ENCODE measurements at regions not wholly inside any gene's neighbourhood (a gene's known extent, or its start where the extent isn't known, plus 50 kb on each side); places are given as distances from the start of the nearest gene placed in this dataset.

DNA sequence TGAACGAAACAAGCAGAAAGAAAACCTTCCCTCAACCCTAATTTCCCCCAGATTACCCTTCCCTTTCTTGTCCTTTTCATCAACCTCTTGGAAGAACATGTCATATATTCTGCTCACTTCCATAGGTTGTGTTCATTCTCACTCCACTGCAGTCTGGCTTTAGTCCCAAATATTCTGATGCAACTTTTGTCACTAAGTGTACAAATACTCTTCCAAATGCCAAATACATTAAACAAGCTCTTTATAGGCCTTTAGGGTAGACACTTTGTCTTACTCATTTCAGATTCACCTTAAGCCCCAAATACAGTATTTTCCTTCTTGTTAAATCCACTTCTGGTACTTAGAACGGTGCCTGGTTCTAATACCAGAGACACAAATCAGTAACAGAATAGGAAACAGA is 406.5 kb upstream of the CDIN1 start:
- no peak for TF ChIP-seq POLR2A (IDR thresholded peaks at IDR 0.05)
- 79 to 87% methylated on average over 2 of the region's 2 CpGs for WGBS, 2 donors
- intact Hi-C loops (cut with DNase I; ENCODE audit: low total_unique reads) = no loop called here
- H3K4me3 ChIP-seq (ENCODE audit: low read depth, poor library complexity, severe bottlenecking) = no peak overlapping the region
- DNase-seq (ENCODE audit: low spot score in 2 of 2) = no peak

DNA sequence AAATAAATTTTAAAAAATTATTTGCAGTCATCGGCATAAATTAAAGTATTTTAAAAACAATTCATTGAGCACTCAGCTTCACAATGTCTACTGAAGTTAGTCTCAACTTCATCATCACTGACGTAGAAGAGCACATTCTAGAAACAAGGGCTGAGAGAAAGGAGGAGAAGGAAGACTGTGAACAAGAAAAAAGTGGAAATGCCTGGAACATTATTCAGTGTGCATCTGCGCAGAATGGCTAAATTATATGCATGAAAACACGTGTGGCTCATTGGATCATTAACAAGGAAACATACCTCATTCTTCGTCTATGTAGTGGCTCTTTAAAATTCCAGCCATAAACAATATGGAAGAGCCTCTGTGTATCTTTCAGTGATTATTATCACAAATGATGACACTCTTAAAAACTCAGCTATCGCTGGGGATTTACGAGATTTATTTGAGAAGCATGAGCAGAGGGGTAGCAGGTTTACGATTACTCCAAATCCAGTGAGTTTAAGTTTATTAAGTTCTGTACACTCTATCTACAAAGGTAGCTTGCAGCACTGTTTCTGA is 404.2 kb upstream of the CDIN1 start:
- intact Hi-C loops (cut with DNase I; ENCODE audit: low total_unique reads) = no loop called here
- TF ChIP-seq CTCF (IDR thresholded peaks at IDR 0.05) (no peak), POLR2A (IDR thresholded peaks at IDR 0.05) (no peak)
- no peak for DNase-seq (ENCODE audit: low spot score in 2 of 2)
- H3K4me3 ChIP-seq (ENCODE audit: low read depth, poor library complexity, severe bottlenecking) = no peak overlapping the region
- WGBS, 2 donors = 89 to 91% methylated on average over 8 of the region's 8 CpGs

- no peak overlapping the region for H3K4me3 ChIP-seq (ENCODE audit: low read depth, poor library complexity, severe bottlenecking)
- no peak for DNase-seq (ENCODE audit: low spot score in 2 of 2)
- TF ChIP-seq POLR2A (IDR thresholded peaks at IDR 0.05) = no peak
- no peak for TF ChIP-seq CTCF (IDR thresholded peaks at IDR 0.05)
- WGBS, 2 donors = 66 to 78% methylated on average over 2 of the region's 2 CpGs
- intact Hi-C loops (cut with DNase I; ENCODE audit: low total_unique reads) = no loop called here
Observed at GRCh38 chr15:36175741-36176291, 403.6 kb upstream of the CDIN1 start.

DNA sequence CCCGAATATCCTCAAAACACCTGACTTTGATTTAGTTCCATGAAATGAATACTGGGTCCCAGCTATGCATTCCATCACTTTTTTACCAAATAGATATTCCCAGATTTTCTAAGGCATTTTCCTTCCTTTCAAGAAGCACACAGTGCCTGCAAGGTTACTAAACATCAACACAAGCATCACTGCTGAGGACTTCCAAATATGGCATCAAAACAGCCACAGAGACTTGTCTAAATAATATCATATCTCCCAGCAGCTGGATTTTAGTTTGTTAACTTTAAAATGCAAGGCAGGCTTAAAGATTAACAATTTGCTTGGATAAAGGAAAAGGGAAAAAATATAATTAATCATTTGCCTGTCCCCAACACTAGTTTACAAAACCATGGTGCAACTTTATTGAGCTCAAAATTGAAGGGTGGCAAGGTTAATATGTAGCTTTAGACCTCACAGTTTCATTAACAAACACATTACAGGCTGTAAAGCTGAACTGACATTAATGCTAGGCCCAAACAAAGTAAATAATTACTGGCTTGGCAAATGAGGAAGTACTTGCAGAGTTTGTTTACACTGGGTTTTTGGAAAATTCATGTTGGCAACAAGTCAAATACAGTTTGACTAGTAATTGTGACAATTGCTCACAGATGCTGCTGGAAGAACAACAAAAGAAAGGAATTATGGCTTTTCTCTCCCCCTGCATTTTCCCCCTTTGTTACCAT is 401.7 kb upstream of the CDIN1 start:
- DNase-seq (ENCODE audit: low spot score in 2 of 2) = no peak
- 56 to 67% methylated on average over 1 of the region's 1 CpG for WGBS, 2 donors
- TF ChIP-seq CTCF (IDR thresholded peaks at IDR 0.05) (no peak), POLR2A (IDR thresholded peaks at IDR 0.05) (no peak)
- no peak overlapping the region for H3K4me3 ChIP-seq (ENCODE audit: low read depth, poor library complexity, severe bottlenecking)
- intact Hi-C loops (cut with DNase I; ENCODE audit: low total_unique reads) = no loop called here

GRCh38 chr15:36178303-36178633 is 401.2 kb upstream of the CDIN1 start:
- H3K4me3 ChIP-seq (ENCODE audit: low read depth, poor library complexity, severe bottlenecking) = no peak overlapping the region
- WGBS, 2 donors = 54 to 72% methylated on average over 2 of the region's 2 CpGs
- no peak for TF ChIP-seq POLR2A (IDR thresholded peaks at IDR 0.05)
- TF ChIP-seq CTCF (IDR thresholded peaks at IDR 0.05) = no peak
- intact Hi-C loops (cut with DNase I; ENCODE audit: low total_unique reads) = no loop called here
- DNase-seq (ENCODE audit: low spot score in 2 of 2) = no peak

- 81 to 89% methylated on average over 2 of the region's 2 CpGs for WGBS, 2 donors
- intact Hi-C loops (cut with DNase I; ENCODE audit: low total_unique reads) = no loop called here
- no peak overlapping the region for H3K4me3 ChIP-seq (ENCODE audit: low read depth, poor library complexity, severe bottlenecking)
- DNase-seq (ENCODE audit: low spot score in 2 of 2) = no peak
- TF ChIP-seq POLR2A (IDR thresholded peaks at IDR 0.05) (no peak), CTCF (IDR thresholded peaks at IDR 0.05) (no peak)
Observed at GRCh38 chr15:36183201-36183600, 396.2 kb upstream of the CDIN1 start.

Data from lower leg skin (tissue), 4 donors.